DMS 273 (cell line): ENCODE measurements at regions not wholly inside any gene's neighbourhood (a gene's known extent, or its start where the extent isn't known, plus 50 kb on each side); places are given as distances from the start of the nearest gene placed in this dataset.
A peak's percentile ranks its signal among the peaks of the same experiment; 100 is the strongest.
"Not testable (repeated sequence)": the region's sequence is repeated elsewhere in the genome, so short reads cannot be mapped to it uniquely, and the experiment has no call there.

Source experiments
- DNase-seq: peaks from one replicate; lab custom pipeline; 2025; ENCODE audit not compliant: unreplicated experiment; lab: John Stamatoyannopoulos, UW

DNA sequence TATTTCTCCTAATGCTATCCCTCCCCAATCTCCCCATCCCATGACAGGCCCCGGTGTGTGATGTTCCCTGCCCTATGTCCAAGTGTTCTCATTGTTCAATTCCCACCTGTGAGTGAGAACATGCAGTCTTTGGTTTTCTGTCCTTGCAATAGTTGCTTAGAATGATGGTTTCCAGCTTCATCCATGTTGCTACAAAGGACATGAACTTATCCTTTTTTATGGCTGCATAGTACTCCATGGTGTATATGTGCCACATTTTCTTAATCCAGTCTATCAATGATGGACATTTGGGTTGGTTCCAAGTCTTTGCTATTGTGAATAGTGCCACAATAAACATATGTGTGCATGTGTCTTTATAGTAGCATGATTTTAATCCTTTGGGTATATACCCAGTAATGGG lies 51.3 kb upstream of the RIOK2 start:
- not testable (repeated sequence) for DNase-seq

DNA sequence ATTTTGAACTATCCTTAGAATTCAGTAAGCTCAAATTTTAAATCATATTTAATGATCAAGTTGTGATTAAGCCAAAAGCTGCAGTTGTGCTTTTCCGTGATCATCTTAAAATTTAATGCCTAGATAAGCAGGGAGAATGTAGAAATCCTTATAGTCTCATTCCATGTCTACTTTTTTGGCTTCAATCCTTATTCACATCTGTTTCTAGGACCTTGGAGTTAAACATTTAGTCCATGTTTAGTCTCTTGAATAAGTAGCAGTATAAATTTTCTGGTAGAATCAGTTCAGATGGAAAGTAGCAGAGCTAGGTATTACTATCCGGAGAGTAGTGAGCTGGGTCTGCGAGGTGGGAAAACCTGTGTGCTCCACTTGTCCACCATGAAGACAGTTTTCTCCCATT lies 59.3 kb upstream of the RIOK2 start:
- no peak for DNase-seq

DNA sequence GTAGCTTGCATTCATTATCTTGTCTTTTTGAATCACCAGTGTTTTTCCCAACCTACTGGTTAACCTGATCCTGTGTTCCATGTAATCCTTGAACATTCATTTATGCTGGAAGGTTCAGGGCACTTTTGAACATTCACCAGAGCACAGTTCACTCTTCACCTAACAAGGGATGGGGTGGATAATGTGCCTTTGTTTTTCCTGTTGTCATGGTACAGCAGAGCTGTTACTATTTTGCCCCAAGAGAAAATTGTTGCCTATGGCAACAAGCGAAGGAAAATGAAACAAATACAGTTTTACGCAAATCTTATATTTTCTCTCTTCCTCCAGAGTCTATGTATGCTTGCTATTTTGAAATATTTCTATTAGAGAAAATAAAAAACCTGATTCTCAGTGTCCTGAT lies 60.3 kb upstream of the RIOK2 start:
- no peak for DNase-seq

DNA sequence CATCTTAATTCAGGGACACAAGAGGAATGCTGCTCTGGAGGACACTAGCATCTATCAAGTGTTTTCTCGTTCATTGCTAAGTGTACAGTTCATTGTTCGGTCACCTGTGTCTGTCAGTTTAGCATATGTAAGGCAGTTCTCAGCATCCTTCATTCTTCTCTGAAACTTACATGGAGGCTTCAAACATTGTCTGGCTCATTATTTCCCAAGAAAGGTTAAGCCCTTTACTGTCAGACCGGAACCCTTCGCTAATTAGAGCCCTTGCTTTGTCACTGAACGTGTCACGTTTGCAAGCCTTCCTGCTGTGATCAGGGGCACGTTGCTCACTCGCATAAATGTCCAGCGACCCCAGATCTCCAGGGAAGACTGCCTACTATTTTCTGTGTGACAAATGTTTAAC lies 62.3 kb upstream of the RIOK2 start:
- DNase-seq = no peak

DNA sequence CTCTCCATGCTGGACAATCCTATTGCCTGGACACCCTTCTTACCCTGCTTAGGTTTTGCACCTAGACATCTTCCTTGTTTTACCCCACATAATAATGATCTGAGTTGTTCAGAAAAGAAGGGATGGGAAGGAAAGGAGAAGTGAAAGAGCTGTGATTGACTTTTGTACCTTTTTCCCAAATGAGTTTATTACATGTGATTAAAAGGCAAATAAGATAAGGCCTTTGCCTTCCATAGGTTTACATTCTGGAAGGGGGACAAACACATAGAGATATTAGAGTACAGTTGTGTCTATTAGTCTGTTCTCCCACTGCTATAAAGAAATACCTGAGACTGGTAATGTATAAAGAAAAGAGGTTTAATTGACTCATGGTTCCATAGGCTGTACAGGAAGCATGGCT lies 67.1 kb upstream of the RIOK2 start:
- no peak for DNase-seq

DNA sequence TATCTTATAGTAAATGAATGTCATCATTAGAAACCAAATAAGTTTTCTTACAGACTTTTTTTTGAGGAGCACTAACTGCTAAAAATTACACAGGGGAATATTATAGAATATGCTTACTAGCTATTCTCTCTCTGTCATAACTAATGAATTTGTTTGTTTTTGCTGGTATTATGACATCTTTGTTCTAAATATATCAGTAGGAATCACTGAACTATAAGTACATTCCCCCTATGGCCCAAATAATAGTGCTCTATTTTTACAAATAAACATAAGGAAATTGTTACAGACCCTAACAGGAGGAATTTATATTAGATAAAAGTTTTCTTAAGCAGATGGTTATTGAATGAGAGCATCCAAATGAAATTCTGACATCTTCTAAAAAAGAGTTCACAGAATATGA lies 83.0 kb upstream of the RIOK2 start:
- DNase-seq = no peak

DNA sequence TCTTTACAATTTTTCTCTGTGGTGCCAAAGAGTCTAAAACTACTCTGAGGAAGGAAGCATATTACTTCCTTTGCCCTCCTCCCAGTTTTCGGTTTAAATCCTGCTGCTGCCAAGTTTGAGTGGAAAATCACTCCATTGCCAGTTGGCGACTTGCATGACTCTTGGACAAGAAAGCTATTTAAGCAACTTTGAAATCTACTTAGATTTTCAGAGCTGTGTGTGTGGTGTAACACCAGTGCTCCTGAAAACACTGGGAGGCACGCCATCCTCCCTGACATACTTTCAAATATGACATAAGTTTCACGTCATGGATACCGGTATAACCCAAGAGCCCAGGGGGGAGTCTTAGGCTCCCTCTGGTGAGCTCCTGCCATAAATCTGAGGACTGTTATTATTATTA lies 83.5 kb upstream of the RIOK2 start:
- no peak for DNase-seq

DNA sequence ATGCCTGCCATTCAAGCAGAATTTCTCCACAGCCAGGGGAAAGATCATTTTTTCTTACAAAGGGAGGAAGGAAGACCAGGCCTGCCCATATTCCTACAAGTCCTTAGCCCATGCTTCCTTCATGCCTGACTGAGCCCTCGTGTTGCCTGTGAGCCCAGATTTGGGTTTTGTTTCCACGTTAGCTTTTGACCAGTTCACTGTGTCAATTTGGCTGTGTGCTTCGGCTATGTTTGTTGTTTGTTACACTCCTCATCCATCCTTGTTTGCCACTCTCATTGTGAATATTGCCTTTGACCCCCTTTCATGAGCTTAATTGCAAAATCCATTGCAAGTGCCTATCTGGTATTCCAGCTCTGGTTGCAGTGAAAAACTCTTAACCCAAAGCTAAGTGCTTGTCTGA lies 84.7 kb upstream of the RIOK2 start:
- no peak for DNase-seq

DNA sequence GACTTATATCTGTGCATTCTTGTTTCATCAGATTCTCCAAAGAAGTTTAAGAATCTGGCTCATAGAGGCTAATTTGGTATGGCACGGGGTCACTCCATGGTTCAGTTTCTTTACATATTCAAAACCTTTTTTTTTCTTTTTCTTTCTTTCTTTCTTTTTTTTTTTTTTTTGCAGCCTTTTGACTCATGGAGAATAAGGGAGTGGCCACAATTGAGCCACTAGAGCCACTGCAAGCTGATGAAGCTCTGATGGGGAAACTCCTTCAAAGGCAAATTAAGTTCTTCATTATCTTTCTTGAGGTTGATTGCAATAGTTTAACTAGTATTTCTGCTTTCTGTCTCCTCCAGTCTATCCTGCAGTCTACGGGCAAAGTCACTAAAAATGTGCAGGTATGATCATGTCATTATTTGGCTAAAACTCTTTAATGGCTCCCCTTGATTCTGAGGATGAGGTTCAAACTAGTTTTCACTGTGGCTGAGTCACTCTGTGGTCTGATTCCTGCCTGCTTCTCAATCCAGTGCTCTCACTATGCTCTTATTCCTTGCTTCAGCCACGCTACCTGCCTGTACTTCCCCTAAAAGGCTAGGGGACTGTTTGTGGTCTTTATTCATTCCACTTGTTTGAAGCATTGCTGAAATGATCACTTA lies 93.5 kb upstream of the RIOK2 start:
- no peak for DNase-seq

DNA sequence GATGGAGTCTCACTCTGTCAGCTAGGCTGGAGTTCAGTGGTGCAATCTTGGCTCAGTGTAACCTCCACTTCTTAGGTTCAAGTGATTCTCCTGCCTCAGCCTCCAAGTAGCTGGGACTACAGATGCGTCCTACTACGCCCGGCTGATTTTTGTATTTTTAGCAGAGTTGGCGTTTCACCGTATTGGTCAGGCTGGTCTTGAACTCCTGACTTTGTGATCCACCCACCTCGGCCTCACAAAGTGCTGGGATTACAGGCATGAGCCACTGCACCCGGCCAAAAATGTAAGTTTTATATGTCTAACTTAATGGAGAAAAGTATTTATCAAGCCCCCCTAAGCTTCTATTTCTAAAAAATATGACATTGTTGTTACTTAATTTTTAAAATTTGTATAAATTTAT lies 98.2 kb upstream of the RIOK2 start:
- no peak for DNase-seq

DNA sequence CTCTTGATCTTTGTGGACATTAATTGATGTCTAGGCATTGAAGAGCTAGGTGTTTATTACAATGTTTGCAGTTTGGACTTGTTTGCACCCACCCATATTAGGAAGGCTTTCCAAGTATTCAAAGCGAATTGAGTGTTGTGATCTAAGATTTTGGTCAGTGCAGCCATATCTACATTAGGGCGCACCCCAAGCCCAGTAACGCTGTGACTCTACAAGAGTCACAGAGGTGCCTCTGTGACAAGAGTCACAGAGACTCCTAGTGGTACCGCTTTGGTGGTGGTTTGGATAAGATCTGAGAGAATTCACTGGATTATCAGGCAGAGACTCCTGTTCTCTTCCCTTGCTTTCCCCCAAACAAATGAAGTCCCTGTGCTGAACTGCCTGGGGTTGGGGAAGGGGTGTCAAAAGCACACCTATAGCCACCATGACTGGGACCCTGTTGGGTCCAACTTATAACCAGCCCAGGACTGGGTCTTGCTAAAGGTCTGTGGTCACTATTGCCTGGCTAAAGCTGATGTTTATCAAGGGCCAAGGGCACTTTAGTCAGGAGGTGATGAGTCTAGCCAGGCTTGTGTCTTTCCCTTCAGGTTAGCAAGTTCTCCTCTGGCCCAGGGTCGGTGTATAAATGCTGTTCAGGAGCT lies 114.1 kb upstream of the RIOK2 start:
- peak; percentile 75 for DNase-seq

DNA sequence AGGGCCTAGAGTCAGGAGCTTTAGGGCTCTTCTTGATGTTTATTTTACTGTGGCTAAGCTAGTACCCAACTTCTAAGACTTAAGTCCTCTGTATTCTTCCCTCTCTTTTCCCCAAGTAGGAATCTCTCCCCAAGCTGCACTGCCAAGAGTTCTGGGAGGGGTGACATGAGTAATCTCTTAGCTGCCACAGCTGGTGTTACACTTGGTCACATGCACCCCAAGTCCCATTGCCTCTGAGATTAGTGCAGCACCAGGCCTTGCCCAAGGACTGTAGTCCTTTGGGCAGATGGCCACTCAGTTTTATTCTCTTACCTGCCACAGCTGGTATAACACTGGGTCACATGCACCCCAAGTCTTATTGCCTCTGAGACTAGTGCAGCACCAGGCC lies 114.7 kb upstream of the RIOK2 start:
- no peak for DNase-seq

DNA sequence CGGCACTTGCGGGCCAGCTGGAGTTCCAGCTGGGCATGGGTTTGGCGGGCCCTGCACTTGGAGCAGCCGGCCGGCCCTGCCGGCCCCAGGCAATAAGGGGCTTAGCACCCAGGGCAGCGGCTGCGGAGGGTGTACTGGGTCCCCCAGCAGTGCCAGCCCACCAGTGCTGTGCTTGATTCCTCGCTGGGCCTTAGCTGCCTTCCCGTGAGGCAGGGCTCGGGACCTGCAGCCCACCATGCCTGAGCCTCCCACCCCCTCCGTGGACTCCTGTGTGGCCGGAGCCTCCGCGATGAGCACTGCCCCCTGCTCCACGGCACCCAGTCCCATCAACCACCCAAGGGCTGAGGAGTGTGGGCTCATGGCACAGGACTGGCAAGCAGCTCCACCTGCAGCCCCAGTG lies 118.1 kb upstream of the RIOK2 start:
- DNase-seq = not testable (repeated sequence)

DNA sequence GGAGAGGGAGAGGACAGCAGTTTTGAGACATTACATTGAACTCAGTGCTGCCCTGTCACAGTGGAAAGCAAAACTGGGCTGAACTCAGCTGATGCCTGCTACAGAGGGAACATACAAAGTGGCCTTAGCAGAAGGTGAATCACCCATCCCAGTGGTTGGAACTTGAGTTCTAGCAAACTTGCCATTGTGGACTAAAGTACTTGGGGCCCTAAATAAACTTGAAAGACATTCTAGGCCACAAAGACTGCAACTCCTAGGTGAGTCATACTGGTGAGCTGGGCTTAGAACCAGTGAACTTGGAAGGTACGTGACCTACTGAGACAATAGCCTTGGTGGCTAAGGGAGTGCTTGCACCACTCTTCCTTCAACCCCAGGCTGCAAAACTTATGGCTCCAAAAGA lies 155.7 kb upstream of the RIOK2 start:
- DNase-seq = no peak

DNA sequence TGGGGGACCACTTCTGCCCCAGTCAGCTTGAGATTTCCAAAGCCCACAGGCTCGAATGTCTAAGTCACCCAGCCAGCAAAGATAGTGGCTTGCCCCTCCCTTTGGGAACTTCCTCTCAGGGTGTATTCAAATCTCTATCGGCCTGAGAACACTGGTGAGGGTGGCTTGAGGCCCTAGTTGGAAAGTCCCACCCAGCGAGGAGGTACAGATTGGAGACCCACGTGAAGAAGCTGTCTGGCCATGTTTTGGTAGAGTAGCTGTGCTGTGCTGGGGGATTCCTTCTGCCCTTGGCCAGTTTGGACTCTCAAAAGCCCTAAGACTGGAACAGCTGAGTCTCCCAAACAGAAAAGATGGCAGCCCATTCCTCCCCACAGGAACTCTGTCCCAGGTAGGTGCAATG lies 172.7 kb upstream of the RIOK2 start:
- DNase-seq = no peak

DNA sequence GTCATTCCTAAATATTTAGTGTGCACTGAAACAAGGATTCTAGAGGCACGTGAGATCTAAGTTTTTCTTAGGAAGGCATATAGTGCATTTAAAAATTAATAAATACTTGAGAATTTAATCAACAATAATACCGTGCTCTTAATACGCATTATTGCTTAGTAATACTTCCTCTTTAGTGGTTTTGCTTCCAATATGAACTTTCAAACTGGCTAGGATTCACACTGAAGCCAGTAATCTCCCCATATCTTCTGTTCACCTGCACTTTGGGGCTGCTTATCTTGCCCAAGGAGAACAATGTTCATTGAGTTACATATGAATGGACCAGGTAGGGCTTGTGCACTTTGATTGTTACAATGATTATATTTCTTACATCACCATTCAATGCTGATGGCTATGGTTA lies 180.5 kb upstream of the RIOK2 start:
- no peak for DNase-seq

DNA sequence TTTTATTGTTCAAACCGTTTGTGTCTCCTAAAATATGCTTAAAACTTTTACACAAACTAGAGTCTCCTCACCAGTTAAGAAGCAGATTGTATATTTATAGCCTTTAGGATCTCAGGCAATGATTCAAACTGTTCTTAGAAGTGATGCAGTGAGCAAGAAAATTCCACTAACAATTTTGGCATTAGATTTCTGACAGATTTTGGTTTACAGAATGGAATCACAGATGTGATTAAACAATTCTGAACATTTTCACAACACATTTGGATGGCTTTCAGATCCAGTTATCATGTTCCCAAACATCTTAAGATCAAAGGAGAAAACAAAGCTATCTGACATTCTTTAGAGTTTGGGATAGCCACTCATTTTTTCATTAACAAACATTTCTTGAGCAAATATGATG lies 181.7 kb upstream of the RIOK2 start:
- no peak for DNase-seq

DNA sequence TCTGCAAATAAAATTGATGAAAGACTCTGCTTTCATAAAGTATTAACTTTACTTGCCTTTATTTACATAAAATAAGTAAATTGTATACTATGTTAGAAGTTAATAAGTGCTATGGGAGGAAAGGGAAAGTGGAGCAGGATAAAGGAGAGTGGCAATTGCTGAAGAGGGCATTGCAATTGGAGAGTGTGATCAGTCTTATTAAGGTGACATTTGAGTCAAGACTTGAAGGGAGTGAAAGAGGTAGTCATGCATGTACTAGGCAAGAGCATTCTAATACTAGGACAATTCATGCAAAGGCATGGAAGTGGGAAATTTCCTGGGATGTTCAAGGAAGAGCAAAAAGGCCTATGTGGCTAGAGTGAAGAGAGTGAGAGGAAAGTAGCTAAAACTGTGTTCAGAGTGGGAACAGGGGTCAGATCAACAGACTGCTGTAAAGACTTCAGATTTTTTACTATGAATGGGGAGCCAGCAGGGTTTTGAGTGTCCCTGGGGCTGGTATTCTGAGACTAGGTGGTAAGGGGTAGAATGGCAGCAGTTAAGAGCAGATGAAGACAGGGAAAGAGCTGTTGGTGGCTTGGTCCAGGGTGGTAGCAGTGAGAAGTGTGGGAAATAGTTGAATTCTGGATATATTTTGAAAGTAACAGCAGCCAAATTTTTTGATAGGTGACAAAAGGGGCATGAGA lies 182.3 kb upstream of the RIOK2 start:
- no peak for DNase-seq

DNA sequence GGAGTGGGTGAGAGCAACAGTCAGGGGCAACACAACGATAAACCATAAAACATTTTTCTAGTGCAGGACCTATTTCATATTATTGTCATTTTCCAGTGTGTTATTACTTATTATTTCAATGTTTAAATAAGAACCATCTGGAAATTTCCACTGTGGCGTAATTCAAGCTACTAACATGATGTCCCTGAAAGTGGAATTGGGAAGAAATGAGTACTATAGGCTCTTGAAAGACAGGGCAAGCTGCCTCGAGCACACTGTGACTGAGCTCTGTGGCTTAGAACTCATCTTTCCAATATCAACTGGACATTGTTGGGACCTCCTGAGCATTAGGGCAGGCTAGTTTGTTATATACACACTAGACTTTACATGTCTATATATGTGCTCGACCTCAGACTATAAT lies 182.9 kb upstream of the RIOK2 start:
- DNase-seq = no peak

DNA sequence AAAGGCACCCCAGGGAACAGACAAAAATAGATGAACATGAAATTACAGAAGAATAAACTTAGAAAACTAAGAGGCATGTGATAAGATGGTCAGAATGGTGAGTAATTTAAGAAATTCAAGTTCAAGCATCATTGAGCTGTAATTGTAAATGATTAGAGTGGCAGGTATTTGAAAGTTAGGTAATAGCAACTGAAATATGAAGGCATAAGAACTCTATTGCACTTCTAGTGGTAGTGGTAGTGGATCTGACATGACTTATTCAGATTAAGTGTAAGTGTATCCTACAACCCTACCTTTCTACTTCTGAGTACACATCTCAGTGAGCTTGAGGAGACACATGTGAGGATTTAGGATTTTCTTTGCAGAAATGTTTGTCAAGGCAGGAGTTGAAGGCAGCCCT lies 192.9 kb upstream of the RIOK2 start:
- no peak for DNase-seq

DNA sequence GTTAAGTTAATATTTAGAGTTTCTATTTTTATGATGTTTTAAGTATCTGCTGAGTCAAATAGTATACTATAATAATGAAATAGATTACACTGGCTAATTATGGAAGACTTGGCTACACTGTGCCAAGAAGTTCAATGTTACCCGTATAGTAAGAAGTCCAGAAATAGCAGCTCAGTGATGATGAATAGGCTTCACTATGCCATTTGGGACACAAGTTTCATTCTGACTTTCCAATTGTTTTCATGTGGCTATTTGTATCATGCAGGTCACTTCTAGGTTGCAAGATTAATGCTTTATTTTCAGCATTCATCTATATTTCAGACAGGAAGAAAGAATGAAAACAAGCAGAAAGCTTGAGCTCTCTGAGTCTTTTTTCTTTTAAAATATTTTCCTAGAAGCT lies 194.5 kb upstream of the RIOK2 start:
- DNase-seq = no peak

DNA sequence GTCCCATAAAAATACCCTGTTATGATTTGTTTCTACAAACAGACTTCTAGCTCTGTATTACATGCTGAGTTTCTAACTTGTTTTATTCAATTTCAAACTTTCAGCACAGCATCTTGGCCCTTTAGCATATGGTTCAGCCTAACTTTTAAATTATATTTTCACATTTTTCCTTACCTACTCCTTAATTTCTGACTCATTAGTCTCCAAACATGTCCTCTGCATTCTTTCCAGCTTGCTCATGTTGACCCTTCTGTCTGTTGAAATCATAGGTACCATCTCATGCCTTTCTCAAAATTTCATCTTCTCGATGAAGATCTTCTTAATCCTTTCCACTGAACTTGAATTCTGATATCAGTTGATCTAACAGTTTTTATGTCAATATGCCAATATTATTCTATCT lies 200.9 kb upstream of the RIOK2 start:
- DNase-seq = no peak

DNA sequence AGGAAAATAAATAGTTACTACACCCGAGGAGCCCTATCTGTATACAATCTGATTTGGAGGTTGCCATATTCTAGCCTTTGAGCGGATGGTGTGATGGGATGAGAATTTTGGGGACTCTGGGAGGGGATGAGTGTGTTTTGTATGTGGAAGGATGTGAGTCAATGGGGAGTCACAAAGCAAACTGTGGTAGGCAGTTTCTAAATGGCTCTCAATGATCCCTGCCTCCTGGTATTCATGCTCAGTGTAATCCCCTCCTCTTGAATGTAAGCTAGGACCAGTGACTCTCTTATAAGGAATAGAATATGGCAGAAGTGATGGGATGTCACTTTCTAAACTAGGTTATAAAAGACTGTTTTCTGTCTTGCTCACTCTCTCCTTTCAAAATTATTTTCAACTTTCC lies 205.7 kb upstream of the RIOK2 start:
- DNase-seq = no peak
